ENCODE measurements at regions not wholly inside any gene's neighbourhood (a gene's known extent, or its start where the extent isn't known, plus 50 kb on each side); places are given as distances from the start of the nearest gene placed in this dataset.

DNA sequence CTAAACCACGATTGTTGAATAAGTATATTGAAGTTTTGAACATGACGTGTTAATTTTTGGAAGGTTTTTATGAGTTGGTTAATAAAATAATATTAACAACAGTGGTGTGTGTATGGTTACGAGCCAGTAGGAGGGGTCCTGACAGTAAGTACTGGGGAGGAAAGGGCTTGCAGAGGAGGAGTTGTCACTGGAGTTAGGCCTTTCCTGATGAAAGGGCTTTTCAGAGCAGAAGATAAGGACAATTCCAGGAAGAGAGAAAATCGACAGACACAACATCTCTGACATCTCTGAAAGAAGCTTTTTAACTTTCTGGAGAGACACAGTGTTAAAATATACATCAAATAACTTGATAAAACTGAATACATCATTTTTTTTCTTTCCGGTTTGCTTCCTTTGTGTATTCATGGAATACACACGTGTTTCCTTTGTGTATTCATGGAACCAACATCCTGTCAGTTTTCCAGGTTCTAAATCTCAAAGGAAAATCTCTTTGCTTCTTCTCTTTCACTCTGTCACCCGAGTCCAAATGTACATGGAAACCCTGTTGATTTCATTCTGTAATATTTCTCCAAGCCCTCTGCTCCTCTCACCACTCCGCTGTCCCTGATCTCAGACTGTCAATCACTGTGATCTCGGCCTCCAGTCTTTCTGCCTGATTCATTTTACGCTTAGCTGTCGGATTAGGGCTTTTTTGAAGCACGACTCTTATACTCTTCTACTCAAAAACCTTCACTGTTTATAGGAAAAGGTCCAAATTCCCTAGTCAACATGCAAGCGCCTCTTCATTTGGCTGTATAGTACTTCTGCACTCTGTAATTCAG lies 374.4 kb downstream of the DLEU7 start:
- no peak for TF ChIP-seq POLR2A (IDR thresholded peaks at IDR 0.05; ENCODE audit: low read depth, low read length)
- TF ChIP-seq SPI1 (IDR thresholded peaks at IDR 0.05; ENCODE audit: low read depth, low read length), result no peak
- no peak for TF ChIP-seq POLR2AphosphoS5 (IDR thresholded peaks at IDR 0.05; ENCODE audit: low read depth, low read length)
- TF ChIP-seq TAF1 (IDR thresholded peaks at IDR 0.05; ENCODE audit: low read depth, low read length), result no peak
- TF ChIP-seq PAX5 (IDR thresholded peaks at IDR 0.05; ENCODE audit: insufficient read depth, low read length, severe bottlenecking), result no peak
- TF ChIP-seq POU2F2 (IDR thresholded peaks at IDR 0.05; ENCODE audit: low read depth, low read length), result no peak

All from GM12891 (cell line).